ENCODE measurements at regions not wholly inside any gene's neighbourhood (a gene's known extent, or its start where the extent isn't known, plus 50 kb on each side); places are given as distances from the start of the nearest gene placed in this dataset.
A peak's percentile ranks its signal among the peaks of the same experiment; 100 is the strongest.

- DNase-seq (ENCODE audit: low read depth): no peak
These were observed 90.4 kb upstream of the PCDH10 start for GRCh38 chr4:133058701-133059100.

GRCh38 chr4:133059117-133059516 is 90.0 kb upstream of the PCDH10 start:
- DNase-seq (ENCODE audit: low read depth): no peak

GRCh38 chr4:133062851-133063250 is 86.2 kb upstream of the PCDH10 start:
- no peak for DNase-seq (ENCODE audit: low read depth)

GRCh38 chr4:133068083-133068482 is 81.0 kb upstream of the PCDH10 start:
- no peak for DNase-seq (ENCODE audit: low read depth)

GRCh38 chr4:133081246-133081645 is 67.8 kb upstream of the PCDH10 start:
- no peak for DNase-seq (ENCODE audit: low read depth)

- no peak for DNase-seq (ENCODE audit: low read depth)
These were observed 64.7 kb upstream of the PCDH10 start for GRCh38 chr4:133084421-133084820.

- peak; percentile 8 for DNase-seq (ENCODE audit: low read depth)
These were observed 53.5 kb upstream of the PCDH10 start for GRCh38 chr4:133095591-133095990.

GRCh38 chr4:133096972-133097371 is 52.1 kb upstream of the PCDH10 start:
- DNase-seq (ENCODE audit: low read depth): no peak

All from GM04504 (cell line).